Esophagus squamous epithelium (tissue), 5 donors: ENCODE measurements at regions not wholly inside any gene's neighbourhood (a gene's known extent, or its start where the extent isn't known, plus 50 kb on each side); places are given as distances from the start of the nearest gene placed in this dataset.

Source experiments
- DNase-seq: peaks from one replicate; lab custom pipeline; 2025; lab: John Stamatoyannopoulos, UW
- H3K27ac ChIP-seq, 4 donors: fragments of 200-600 bp; sonication (generic); one replicate each; pipeline ENCODE4 v1.5.1; 2016 to 2019; ENCODE audit warnings: mild to moderate bottlenecking in 1 of 4
- H3K27me3 ChIP-seq, 4 donors: fragments of 200-600 bp; sonication (generic); 1 replicate in 3 of 4; 2 replicates in 1 of 4; pipeline versions ENCODE4 v1.5.1 to v1.6.0; 2017 to 2021; ENCODE audit warnings: antibody characterized with exemption in 1 of 4
- H3K36me3 ChIP-seq, 3 donors: fragments of 200-600 bp; sonication (generic); one replicate each; pipeline ENCODE4 v1.5.1; 2016 to 2019
- H3K4me1 ChIP-seq, 3 donors: fragments of 200-600 bp; sonication (generic); one replicate each; pipeline ENCODE4 v1.5.1; 2017 to 2019
- H3K4me3 ChIP-seq, 4 donors: fragments of 200-600 bp; sonication (generic); 1 replicate in 3 of 4; 2 replicates in 1 of 4; pipeline ENCODE4 v1.5.1; 2016 to 2019; ENCODE audit warnings: mild to moderate bottlenecking in 2 of 4, moderate library complexity in 1 of 4
- H3K9me3 ChIP-seq, 3 donors: fragments of 200-600 bp; sonication (generic); one replicate each; pipeline ENCODE4 v1.5.1; 2016 to 2019
- POLR2A ChIP-seq, 4 donors: fragments of 450-650 bp; IDR thresholded peaks; one replicate each; pipeline ENCODE4 v1.6.1; 2017; ENCODE audit warnings: antibody characterized with exemption in 4 of 4, mild to moderate bottlenecking in 4 of 4, moderate library complexity in 3 of 4
- WGBS, 2 donors: methylation state at CpG; one replicate each; pipeline ENCODE4 v1.1.5; 2018; 5-methylcytosine and 5-hydroxymethylcytosine counted together
- intact Hi-C: fragments of 100-400 bp; cut with DNase I; formaldehyde crosslinking; loops from one replicate; pipeline ENCODE4 v1.15.0; 2022
- TF ChIP-seq, protein P1 (sequence below), 6 experiments: fragments of 450-650 bp in 4 of 6; fragments of 200-600 bp in 2 of 6; sonication (generic) in 2 of 6; IDR thresholded peaks; one replicate each; pipeline ENCODE4 v1.5.1; 2016 to 2019; ENCODE audit warnings: antibody characterized with exemption in 6 of 6, mild to moderate bottlenecking in 4 of 6, moderate library complexity in 4 of 6
- donor health status: DM: yes; HTN: yes; CAD: no.

DNA sequence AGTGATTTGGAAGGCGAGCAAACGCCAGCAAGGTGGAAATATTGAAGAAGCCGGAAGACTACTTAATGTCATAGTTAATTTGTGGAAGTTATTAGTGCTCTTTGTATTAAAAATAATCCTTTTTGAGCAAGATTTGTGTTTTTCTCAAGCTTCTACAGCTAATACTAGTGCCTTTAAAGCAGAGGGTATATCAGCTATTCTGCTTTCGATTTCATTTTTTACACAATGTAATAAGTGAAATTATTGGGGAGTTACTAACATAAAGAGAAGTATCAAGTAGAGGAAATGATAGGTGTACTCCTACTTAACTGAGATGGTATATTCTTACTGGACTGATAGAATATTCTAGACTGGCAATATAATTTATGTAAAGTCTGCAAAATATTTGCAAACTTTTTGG, 392.4 kb upstream of the DCN start:
- intact Hi-C loops = no loop called here
- TF ChIP-seq, protein P1, sequence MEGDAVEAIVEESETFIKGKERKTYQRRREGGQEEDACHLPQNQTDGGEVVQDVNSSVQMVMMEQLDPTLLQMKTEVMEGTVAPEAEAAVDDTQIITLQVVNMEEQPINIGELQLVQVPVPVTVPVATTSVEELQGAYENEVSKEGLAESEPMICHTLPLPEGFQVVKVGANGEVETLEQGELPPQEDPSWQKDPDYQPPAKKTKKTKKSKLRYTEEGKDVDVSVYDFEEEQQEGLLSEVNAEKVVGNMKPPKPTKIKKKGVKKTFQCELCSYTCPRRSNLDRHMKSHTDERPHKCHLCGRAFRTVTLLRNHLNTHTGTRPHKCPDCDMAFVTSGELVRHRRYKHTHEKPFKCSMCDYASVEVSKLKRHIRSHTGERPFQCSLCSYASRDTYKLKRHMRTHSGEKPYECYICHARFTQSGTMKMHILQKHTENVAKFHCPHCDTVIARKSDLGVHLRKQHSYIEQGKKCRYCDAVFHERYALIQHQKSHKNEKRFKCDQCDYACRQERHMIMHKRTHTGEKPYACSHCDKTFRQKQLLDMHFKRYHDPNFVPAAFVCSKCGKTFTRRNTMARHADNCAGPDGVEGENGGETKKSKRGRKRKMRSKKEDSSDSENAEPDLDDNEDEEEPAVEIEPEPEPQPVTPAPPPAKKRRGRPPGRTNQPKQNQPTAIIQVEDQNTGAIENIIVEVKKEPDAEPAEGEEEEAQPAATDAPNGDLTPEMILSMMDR (IDR thresholded peaks at IDR 0.05) = no peak
- TF ChIP-seq POLR2A (IDR thresholded peaks at IDR 0.05) = no peak
- H3K36me3 ChIP-seq = no peaks in the 10 kb centered on the region
- peaks cover 0 to 3% (median 0%) of the 10 kb centered on the region in 3 donors for H3K4me1 ChIP-seq
- WGBS, 2 donors = 57 to 73% methylated on average over 4 of the region's 4 CpGs
- no peak for DNase-seq
- H3K27ac ChIP-seq = no peak overlapping the region
- no peaks in the 10 kb centered on the region for H3K9me3 ChIP-seq
- peak overlapping the region in 1 of 4 donors; percentile 35 for H3K4me3 ChIP-seq
- H3K27me3 ChIP-seq = no peaks in the 10 kb centered on the region

DNA sequence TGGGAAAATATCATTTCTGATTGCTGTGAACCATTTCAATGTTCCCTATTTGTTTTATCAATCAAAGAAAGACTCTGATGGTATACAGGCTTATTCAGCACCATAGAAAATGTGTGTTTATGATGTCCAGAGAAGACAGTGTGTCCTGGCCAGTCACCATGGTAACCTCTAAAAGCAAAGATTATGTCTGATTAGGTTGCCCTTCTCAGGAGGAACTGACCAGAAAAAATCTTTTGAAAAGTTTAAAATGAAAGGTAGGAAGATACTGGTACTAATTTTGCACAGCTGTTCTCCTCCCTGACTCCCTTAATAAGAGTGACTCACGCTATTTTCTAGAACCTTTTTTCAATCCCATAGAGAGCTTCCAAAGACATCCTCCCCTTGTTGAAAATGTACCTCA, 391.8 kb upstream of the DCN start:
- intact Hi-C loops = no loop called here
- no peaks in the 10 kb centered on the region for H3K36me3 ChIP-seq
- H3K4me1 ChIP-seq = peaks cover 0 to 3% (median 0%) of the 10 kb centered on the region in 3 donors
- no peak for DNase-seq
- H3K4me3 ChIP-seq = peak overlapping the region in 1 of 4 donors; percentile 35
- H3K27me3 ChIP-seq = no peaks in the 10 kb centered on the region
- no peak overlapping the region for H3K27ac ChIP-seq
- no peak for TF ChIP-seq POLR2A (IDR thresholded peaks at IDR 0.05)
- TF ChIP-seq, protein P1 (IDR thresholded peaks at IDR 0.05) = no peak
- 61 to 67% methylated on average over 1 of the region's 1 CpG for WGBS, 2 donors
- H3K9me3 ChIP-seq = no peaks in the 10 kb centered on the region

DNA sequence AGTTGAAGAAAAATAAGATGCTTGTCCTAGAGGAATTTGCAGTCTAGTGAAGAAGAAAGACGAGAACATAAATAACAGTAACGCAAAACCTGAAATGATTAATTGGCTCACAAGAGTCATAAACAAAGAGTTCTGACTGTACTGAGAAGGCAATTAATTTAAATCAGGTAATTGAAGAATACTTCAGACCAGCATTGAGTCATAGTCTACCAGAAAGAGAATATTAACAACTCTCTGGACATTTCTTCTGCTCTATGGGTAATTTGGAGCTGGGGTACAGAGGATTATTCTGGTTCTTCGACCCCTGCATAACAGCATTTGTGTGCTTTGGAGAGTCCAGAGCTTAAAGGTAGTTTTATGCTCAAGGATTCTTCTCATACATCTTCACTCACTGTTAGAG, 390.3 kb upstream of the DCN start:
- Histone ChIP-seq H3K27me3 (no peaks in the 10 kb centered on the region), H3K4me3 (no peak overlapping the region), H3K9me3 (no peaks in the 10 kb centered on the region), H3K36me3 (no peaks in the 10 kb centered on the region), H3K4me1 (no peaks in the 10 kb centered on the region), H3K27ac (no peak overlapping the region)
- TF ChIP-seq, protein P1 (IDR thresholded peaks at IDR 0.05) = no peak
- TF ChIP-seq POLR2A (IDR thresholded peaks at IDR 0.05) = no peak
- intact Hi-C loops = no loop called here
- 74 to 77% methylated on average over 3 of the region's 3 CpGs for WGBS, 2 donors
- no peak for DNase-seq

DNA sequence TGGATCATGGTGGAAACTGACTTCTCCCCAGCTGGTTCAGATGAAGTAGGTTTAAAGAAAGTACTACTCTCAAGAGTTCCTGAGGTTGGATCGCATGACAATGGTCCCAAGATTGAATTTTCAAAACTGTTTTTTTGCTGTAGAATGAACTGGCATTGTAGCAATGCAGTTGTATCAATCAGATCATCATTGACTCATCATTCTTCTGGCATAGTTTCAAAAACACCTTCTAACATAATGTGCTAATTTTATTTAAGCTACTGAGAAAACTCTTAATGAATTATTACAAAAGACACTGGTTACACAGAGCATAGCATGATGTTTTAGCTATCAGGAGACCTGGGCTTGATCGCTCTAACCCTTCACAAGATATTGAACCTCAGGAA, 384.5 kb upstream of the DCN start:
- no peaks in the 10 kb centered on the region for H3K9me3 ChIP-seq
- H3K27me3 ChIP-seq = no peaks in the 10 kb centered on the region
- no peak overlapping the region for H3K27ac ChIP-seq
- H3K36me3 ChIP-seq = no peaks in the 10 kb centered on the region
- intact Hi-C loops = no loop called here
- H3K4me3 ChIP-seq = no peak overlapping the region
- DNase-seq = no peak
- no peaks in the 10 kb centered on the region for H3K4me1 ChIP-seq
- 92 to 96% methylated on average over 2 of the region's 2 CpGs for WGBS, 2 donors
- TF ChIP-seq, protein P1 (IDR thresholded peaks at IDR 0.05) = no peak
- TF ChIP-seq POLR2A (IDR thresholded peaks at IDR 0.05) = no peak

DNA sequence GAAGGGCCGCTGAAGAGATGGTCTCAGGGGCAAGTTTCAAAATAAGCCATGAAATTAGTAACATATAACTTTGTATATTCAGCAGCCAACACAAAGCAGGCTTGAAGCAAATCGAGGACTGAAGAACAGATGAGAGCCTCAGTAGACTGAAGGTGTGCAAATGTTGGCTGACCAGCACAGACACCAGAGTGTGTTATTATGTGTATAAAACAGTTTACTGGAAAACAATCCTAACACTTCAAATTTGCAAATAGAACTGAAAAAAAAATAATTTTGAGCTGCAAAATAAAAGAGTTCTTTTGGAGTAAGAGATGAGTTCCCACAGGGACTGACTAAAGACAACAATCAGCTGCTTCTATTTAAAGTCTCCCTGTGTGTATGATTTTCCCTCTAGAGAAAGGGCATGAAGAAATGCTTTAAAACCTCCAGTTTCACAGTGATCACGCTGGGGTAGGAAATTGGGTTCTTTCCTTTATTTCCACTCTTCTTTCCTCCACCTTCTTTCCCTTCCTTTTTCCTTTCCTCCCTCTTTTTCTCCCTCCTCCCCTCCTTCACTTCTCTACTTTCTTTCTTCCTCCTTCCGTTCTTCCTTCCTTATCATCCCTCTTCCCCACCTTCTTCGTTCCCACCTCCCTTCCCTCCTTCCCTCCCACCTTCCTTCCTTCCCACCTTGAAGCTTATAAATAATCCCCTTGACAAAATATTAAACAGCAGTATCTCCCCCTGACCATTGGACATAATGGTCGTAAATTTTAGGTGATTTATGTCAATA, 383.9 kb upstream of the DCN start:
- 74 to 79% methylated on average over 6 of the region's 6 CpGs for WGBS, 2 donors

More for the DNA sequence above, 383.9 kb upstream of the DCN start:
- H3K27me3 ChIP-seq = no peaks in the 10 kb centered on the region
- intact Hi-C loops = no loop called here
- DNase-seq = no peak
- H3K27ac ChIP-seq = no peak overlapping the region
- TF ChIP-seq, protein P1 (IDR thresholded peaks at IDR 0.05) = no peak
- no peak for TF ChIP-seq POLR2A (IDR thresholded peaks at IDR 0.05)
- no peaks in the 10 kb centered on the region for H3K36me3 ChIP-seq
- H3K4me3 ChIP-seq = no peak overlapping the region
- no peaks in the 10 kb centered on the region for H3K9me3 ChIP-seq
- H3K4me1 ChIP-seq = no peaks in the 10 kb centered on the region
